Neural cell (in vitro differentiated cells): ENCODE measurements at regions not wholly inside any gene's neighbourhood (a gene's known extent, or its start where the extent isn't known, plus 50 kb on each side); places are given as distances from the start of the nearest gene placed in this dataset.

Source experiments
- H2AFZ ChIP-seq: fragments of 200-600, 300-800 bp; sonication (generic), shearing (Covaris generic); 2 replicates; pipeline ENCODE4 v1.6.0; 2014; ENCODE audit warnings: low read depth, mild to moderate bottlenecking, antibody characterized with exemption, low read length, moderate library complexity
- H3F3A ChIP-seq: fragments of 200-600 bp; shearing (Covaris generic); 2 replicates; pipeline ENCODE4 v1.6.1; 2016; ENCODE audit warnings: mild to moderate bottlenecking, moderate library complexity, mixed read lengths, antibody characterized with exemption, low read length; ENCODE audit not compliant: insufficient read depth, poor library complexity, severe bottlenecking
- H3K27ac ChIP-seq: fragments of 200-600, 300-800 bp; sonication (generic), shearing (Covaris generic); 2 replicates; pipeline ENCODE4 v1.5.1; 2014; ENCODE audit warnings: mild to moderate bottlenecking, low read length, moderate library complexity
- H3K27me3 ChIP-seq: fragments of 300-800, 200-600 bp; sonication (generic), shearing (Covaris generic); 2 replicates; pipeline ENCODE4 v1.6.0; 2014; ENCODE audit warnings: mild to moderate bottlenecking, low read depth, low read length, moderate library complexity; ENCODE audit not compliant: insufficient read depth
- H3K36me3 ChIP-seq: fragments of 300-800, 200-600 bp; sonication (generic), shearing (Covaris generic); 2 replicates; pipeline ENCODE4 v1.5.1; 2014; ENCODE audit warnings: mild to moderate bottlenecking, antibody characterized with exemption, low read length, moderate library complexity; ENCODE audit not compliant: insufficient read depth
- H3K4me2 ChIP-seq: fragments of 300-800, 200-600 bp; sonication (generic), shearing (Covaris generic); 2 replicates; pipeline ENCODE4 v1.6.0; 2014; ENCODE audit warnings: mild to moderate bottlenecking, low read length
- H3K4me3 ChIP-seq: fragments of 300-800, 200-600 bp; sonication (generic), shearing (Covaris generic); 2 replicates; pipeline ENCODE4 v1.5.1; 2014; ENCODE audit warnings: mild to moderate bottlenecking, low read length, moderate library complexity
- H3K79me2 ChIP-seq: fragments of 200-600 bp; shearing (Covaris generic); replicated peaks from 2 replicates; pipeline ENCODE4 v1.6.0; 2014; ENCODE audit warnings: mild to moderate bottlenecking, low read length, moderate library complexity; ENCODE audit not compliant: insufficient read depth
- H3K9ac ChIP-seq: fragments of 300-800, 200-600 bp; sonication (generic), shearing (Covaris generic); 2 replicates; pipeline ENCODE4 v1.6.1; 2016; ENCODE audit warnings: mild to moderate bottlenecking, low read length, mixed read lengths
- H3K9me2 ChIP-seq: fragments of 200-600 bp; shearing (Covaris generic); 2 replicates; pipeline ENCODE4 v1.6.1; 2016; ENCODE audit warnings: mild to moderate bottlenecking, low read length, mixed read lengths; ENCODE audit not compliant: insufficient read depth
- H3K9me3 ChIP-seq: fragments of 200-600, 300-800 bp; sonication (generic), shearing (Covaris generic); 2 replicates; pipeline ENCODE4 v1.6.1; 2016; ENCODE audit warnings: mild to moderate bottlenecking, mixed run types, low read length, moderate library complexity, mixed read lengths
- H4K20me1 ChIP-seq: fragments of 200-600 bp; shearing (Covaris generic); 2 replicates; pipeline ENCODE4 v1.6.1; 2016; ENCODE audit warnings: mild to moderate bottlenecking, mixed run types; ENCODE audit not compliant: insufficient read depth
- EP300 ChIP-seq: fragments of 450-650 bp; conservative IDR thresholded peaks from 2 replicates; pipeline ENCODE4 v1.6.1; 2014; ENCODE audit warnings: antibody characterized with exemption, mild to moderate bottlenecking, moderate library complexity; ENCODE audit not compliant: poor library complexity, severe bottlenecking
- EZH2 ChIP-seq: fragments of 200-600, 300-800 bp; shearing (Covaris generic), sonication (generic); IDR thresholded peaks from 2 replicates; pipeline ENCODE4 v1.6.1; 2014; ENCODE audit warnings: antibody characterized with exemption, low read length, borderline replicate concordance, mild to moderate bottlenecking; ENCODE audit not compliant: insufficient read depth, poor library complexity, severe bottlenecking
- MXI1 ChIP-seq: fragments of 450-650 bp; conservative IDR thresholded peaks from 2 replicates; pipeline ENCODE4 v1.6.1; 2014; ENCODE audit warnings: antibody characterized with exemption, mild to moderate bottlenecking; ENCODE audit not compliant: poor library complexity, severe bottlenecking
- POLR2AphosphoS5 ChIP-seq: IDR thresholded peaks from 2 replicates; pipeline ENCODE4 v1.6.1; 2012
- RAD21 ChIP-seq: fragments of 450-650 bp; conservative IDR thresholded peaks from 2 replicates; pipeline ENCODE4 v1.6.1; 2014; ENCODE audit warnings: antibody characterized with exemption, mild to moderate bottlenecking, moderate library complexity
- SMC3 ChIP-seq: fragments of 450-650 bp; conservative IDR thresholded peaks from 2 replicates; pipeline ENCODE4 v1.6.1; 2014; ENCODE audit warnings: antibody characterized with exemption, mild to moderate bottlenecking, moderate library complexity; ENCODE audit not compliant: poor library complexity
- TAF1 ChIP-seq: IDR thresholded peaks from 2 replicates; pipeline ENCODE4 v1.6.1; 2012; ENCODE audit warnings: low read depth
- TF ChIP-seq, protein P1 (sequence below): fragments of 450-650 bp; IDR thresholded peaks from 2 replicates; pipeline ENCODE4 v1.5.1; 2014; ENCODE audit warnings: antibody characterized with exemption, mild to moderate bottlenecking, moderate library complexity; ENCODE audit not compliant: poor library complexity, severe bottlenecking
- TF ChIP-seq, protein P2 (sequence below): IDR thresholded peaks from 2 replicates; pipeline ENCODE4 v1.6.1; 2012; ENCODE audit warnings: borderline replicate concordance

DNA sequence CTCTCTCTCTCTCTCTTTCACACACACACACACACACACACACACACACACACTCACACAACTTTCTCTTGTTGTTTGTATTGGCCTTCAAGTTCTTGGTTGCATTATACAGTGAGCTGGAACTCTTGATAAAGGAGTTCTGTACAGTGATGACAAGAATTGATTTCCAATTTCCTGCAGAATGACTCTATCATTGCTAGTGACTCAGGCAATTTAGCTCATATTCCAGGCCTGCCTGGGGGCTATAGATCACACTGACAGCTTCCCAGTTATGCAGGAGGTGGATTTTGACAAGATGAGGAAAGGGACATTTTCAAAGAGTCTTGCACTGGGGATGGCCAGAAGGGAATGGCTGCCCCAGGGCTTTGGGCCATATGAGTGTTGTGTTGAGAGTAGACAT is 508.8 kb downstream of the TYW1 start:
- no peak overlapping the region for H3K4me3 ChIP-seq
- H3K9ac ChIP-seq: no peak overlapping the region
- no peak overlapping the region for H3K4me2 ChIP-seq
- no peaks in the 10 kb centered on the region for H3K27me3 ChIP-seq
- H3K36me3 ChIP-seq: no peaks in the 10 kb centered on the region
- H3K9me2 ChIP-seq: no peaks in the 10 kb centered on the region
- H2AFZ ChIP-seq: no peak overlapping the region
- no peaks in the 10 kb centered on the region for H4K20me1 ChIP-seq
- H3K9me3 ChIP-seq: peaks cover 3% of the 10 kb centered on the region
- H3K27ac ChIP-seq: no peak overlapping the region
- H3F3A ChIP-seq: no peaks in the 10 kb centered on the region
- TF ChIP-seq EP300 (no peak), MXI1 (no peak), POLR2AphosphoS5 (no peak), TAF1 (no peak), SMC3 (no peak), EZH2 (no peak), RAD21 (no peak)
- TF ChIP-seq, protein P1, sequence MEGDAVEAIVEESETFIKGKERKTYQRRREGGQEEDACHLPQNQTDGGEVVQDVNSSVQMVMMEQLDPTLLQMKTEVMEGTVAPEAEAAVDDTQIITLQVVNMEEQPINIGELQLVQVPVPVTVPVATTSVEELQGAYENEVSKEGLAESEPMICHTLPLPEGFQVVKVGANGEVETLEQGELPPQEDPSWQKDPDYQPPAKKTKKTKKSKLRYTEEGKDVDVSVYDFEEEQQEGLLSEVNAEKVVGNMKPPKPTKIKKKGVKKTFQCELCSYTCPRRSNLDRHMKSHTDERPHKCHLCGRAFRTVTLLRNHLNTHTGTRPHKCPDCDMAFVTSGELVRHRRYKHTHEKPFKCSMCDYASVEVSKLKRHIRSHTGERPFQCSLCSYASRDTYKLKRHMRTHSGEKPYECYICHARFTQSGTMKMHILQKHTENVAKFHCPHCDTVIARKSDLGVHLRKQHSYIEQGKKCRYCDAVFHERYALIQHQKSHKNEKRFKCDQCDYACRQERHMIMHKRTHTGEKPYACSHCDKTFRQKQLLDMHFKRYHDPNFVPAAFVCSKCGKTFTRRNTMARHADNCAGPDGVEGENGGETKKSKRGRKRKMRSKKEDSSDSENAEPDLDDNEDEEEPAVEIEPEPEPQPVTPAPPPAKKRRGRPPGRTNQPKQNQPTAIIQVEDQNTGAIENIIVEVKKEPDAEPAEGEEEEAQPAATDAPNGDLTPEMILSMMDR: no peak
- TF ChIP-seq, protein P2, sequence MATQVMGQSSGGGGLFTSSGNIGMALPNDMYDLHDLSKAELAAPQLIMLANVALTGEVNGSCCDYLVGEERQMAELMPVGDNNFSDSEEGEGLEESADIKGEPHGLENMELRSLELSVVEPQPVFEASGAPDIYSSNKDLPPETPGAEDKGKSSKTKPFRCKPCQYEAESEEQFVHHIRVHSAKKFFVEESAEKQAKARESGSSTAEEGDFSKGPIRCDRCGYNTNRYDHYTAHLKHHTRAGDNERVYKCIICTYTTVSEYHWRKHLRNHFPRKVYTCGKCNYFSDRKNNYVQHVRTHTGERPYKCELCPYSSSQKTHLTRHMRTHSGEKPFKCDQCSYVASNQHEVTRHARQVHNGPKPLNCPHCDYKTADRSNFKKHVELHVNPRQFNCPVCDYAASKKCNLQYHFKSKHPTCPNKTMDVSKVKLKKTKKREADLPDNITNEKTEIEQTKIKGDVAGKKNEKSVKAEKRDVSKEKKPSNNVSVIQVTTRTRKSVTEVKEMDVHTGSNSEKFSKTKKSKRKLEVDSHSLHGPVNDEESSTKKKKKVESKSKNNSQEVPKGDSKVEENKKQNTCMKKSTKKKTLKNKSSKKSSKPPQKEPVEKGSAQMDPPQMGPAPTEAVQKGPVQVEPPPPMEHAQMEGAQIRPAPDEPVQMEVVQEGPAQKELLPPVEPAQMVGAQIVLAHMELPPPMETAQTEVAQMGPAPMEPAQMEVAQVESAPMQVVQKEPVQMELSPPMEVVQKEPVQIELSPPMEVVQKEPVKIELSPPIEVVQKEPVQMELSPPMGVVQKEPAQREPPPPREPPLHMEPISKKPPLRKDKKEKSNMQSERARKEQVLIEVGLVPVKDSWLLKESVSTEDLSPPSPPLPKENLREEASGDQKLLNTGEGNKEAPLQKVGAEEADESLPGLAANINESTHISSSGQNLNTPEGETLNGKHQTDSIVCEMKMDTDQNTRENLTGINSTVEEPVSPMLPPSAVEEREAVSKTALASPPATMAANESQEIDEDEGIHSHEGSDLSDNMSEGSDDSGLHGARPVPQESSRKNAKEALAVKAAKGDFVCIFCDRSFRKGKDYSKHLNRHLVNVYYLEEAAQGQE: no peak
- H3K79me2 ChIP-seq: no peaks in the 10 kb centered on the region

DNA sequence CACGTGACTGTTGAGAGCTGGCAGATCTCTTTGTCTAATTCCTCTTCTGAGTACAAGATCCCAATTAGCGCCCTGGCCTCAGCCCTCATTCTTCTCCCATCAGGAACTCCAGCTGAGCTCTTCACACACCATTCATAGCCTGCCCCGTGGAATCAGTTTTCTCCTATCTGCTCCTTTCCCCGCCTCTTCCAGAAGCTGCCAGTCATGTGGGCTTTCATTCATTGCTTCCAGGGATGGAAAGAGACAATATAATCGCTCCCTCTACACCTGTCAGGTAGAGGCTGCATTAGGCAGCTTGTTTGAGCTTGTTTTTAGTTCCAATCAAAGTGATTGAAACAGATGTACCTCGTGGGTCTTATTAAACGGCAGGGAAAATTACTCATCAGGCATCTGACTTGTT is 515.8 kb downstream of the TYW1 start:
- Histone ChIP-seq H3K9me3 (no peaks in the 10 kb centered on the region), H3K79me2 (no peaks in the 10 kb centered on the region), H3K4me2 (no peak overlapping the region), H2AFZ (no peak overlapping the region), H3K27ac (no peak overlapping the region), H3K4me3 (peak overlapping the region; percentile 20), H3K36me3 (no peaks in the 10 kb centered on the region), H3K9ac (no peak overlapping the region), H3K27me3 (no peaks in the 10 kb centered on the region), H3F3A (peaks cover 8% of the 10 kb centered on the region), H3K9me2 (no peaks in the 10 kb centered on the region), H4K20me1 (no peaks in the 10 kb centered on the region)
- no peak for TF ChIP-seq MXI1
- TF ChIP-seq POLR2AphosphoS5: peak; percentile 100
- peak; percentile 99 for TF ChIP-seq EP300
- TF ChIP-seq RAD21: peak; percentile 22
- TF ChIP-seq, protein P2: peak; percentile 99
- no peak for TF ChIP-seq SMC3
- no peak for TF ChIP-seq TAF1
- TF ChIP-seq, protein P1: no peak
